Heart left ventricle (tissue), 13 donors: ENCODE measurements at regions not wholly inside any gene's neighbourhood (a gene's known extent, or its start where the extent isn't known, plus 50 kb on each side); places are given as distances from the start of the nearest gene placed in this dataset.

Experiments
- POLR2A ChIP-seq, 2 donors: fragments of 450-650 bp; IDR thresholded peaks; one replicate each; pipeline ENCODE4 v1.6.1; 2017; ENCODE audit warnings: antibody characterized with exemption in 2 of 2, mild to moderate bottlenecking in 2 of 2, moderate library complexity in 2 of 2
- TF ChIP-seq, protein P1 (sequence below), 12 donors: fragments of 200-600 bp; sonication (generic) in 4 of 12; IDR thresholded peaks; one replicate each; pipeline versions ENCODE4 v1.5.0 to v1.8.0; 2018 to 2022; ENCODE audit warnings: antibody characterized with exemption in 12 of 12, mild to moderate bottlenecking in 5 of 12
- donor health status: ischemic (EF 13 %, LVEDD 7.1; RV severe dilation, severe dysfunction).
- donor health status: DM: no; HTN: yes; CAD: no.
- donor health status: DM: no; HTN: no; CAD: no.
- donor health status: ischemic (EF 25% LVEDD 6.9; RV normal size, moderate dysfunction).
- donor health status: ischemic (EF 25% LVEDD 5.7; RV mildly dilated, moderate dysfunction).
- donor health status: ischemic (EF 35%, LVEDD 5.7; RV mildly dilated, moderate dysfunction).
- donor health status: nonischemic (EF 11% LVEDD 7.7; RV severe dilation, severe dysfunction).
- donor health status: DM: yes; HTN: yes; CAD: no.
- donor health status: PGD.
- donor health status: ischemic (EF 29% LVEDD 5.4; RV normal size, mild dysfunction).
- donor health status: nonischemic (EF 23%, LVEDD 6.1; RV moderate dilation, normal function).

DNA sequence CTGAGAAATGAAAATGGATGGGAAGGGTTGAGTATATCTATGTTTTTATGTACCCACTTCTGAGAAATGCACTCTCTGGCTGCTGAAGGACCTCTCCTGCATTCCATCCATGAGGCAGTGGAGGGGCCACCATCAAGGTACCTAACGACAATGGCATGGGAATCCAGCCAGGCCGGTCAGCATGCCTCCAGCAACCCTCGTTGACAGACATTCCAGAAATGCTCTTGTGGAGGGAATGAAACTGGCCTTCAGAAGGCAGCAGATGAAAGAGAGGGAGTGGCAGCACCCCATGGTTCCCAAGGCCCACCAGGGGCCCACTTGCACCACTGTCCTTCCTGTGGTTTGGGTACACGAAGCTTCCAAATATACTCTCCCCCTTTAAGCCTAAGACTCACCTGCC is 269.0 kb downstream of the ARHGAP12 start:
- TF ChIP-seq, protein P1, sequence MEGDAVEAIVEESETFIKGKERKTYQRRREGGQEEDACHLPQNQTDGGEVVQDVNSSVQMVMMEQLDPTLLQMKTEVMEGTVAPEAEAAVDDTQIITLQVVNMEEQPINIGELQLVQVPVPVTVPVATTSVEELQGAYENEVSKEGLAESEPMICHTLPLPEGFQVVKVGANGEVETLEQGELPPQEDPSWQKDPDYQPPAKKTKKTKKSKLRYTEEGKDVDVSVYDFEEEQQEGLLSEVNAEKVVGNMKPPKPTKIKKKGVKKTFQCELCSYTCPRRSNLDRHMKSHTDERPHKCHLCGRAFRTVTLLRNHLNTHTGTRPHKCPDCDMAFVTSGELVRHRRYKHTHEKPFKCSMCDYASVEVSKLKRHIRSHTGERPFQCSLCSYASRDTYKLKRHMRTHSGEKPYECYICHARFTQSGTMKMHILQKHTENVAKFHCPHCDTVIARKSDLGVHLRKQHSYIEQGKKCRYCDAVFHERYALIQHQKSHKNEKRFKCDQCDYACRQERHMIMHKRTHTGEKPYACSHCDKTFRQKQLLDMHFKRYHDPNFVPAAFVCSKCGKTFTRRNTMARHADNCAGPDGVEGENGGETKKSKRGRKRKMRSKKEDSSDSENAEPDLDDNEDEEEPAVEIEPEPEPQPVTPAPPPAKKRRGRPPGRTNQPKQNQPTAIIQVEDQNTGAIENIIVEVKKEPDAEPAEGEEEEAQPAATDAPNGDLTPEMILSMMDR (IDR thresholded peaks at IDR 0.05), result no peak
- no peak for TF ChIP-seq POLR2A (IDR thresholded peaks at IDR 0.05)
